ENCODE measurements at regions not wholly inside any gene's neighbourhood (a gene's known extent, or its start where the extent isn't known, plus 50 kb on each side); places are given as distances from the start of the nearest gene placed in this dataset.

GRCh38 chr1:196094821-196095220 lies 513.4 kb downstream of the KCNT2 start:
- H3K4me3 ChIP-seq (ENCODE audit: control insufficient read depth, low read depth, low read length) = no peak overlapping the region
- no peak for DNase-seq (ENCODE audit: low read depth)
- no peak for TF ChIP-seq CTCF (IDR thresholded peaks at IDR 0.05; ENCODE audit: control insufficient read depth, insufficient read depth, low read depth, low read length, missing control alignments)

- TF ChIP-seq CTCF (IDR thresholded peaks at IDR 0.05; ENCODE audit: control insufficient read depth, insufficient read depth, low read depth, low read length, missing control alignments) = no peak
- H3K4me3 ChIP-seq (ENCODE audit: control insufficient read depth, low read depth, low read length) = no peak overlapping the region
- no peak for DNase-seq (ENCODE audit: low read depth)
Measured at GRCh38 chr1:196091397-196092135, 516.7 kb downstream of the KCNT2 start.

GRCh38 chr1:196090226-196090625 lies 518.0 kb downstream of the KCNT2 start:
- no peak overlapping the region for H3K4me3 ChIP-seq (ENCODE audit: control insufficient read depth, low read depth, low read length)
- TF ChIP-seq CTCF (IDR thresholded peaks at IDR 0.05; ENCODE audit: control insufficient read depth, insufficient read depth, low read depth, low read length, missing control alignments) = no peak
- no peak for DNase-seq (ENCODE audit: low read depth)

GRCh38 chr1:196088541-196088940 lies 519.7 kb downstream of the KCNT2 start:
- H3K4me3 ChIP-seq (ENCODE audit: control insufficient read depth, low read depth, low read length) = no peak overlapping the region
- no peak for TF ChIP-seq CTCF (IDR thresholded peaks at IDR 0.05; ENCODE audit: control insufficient read depth, insufficient read depth, low read depth, low read length, missing control alignments)
- DNase-seq (ENCODE audit: low read depth) = no peak

- DNase-seq (ENCODE audit: low read depth) = no peak
- H3K4me3 ChIP-seq (ENCODE audit: control insufficient read depth, low read depth, low read length) = no peak overlapping the region
- no peak for TF ChIP-seq CTCF (IDR thresholded peaks at IDR 0.05; ENCODE audit: control insufficient read depth, insufficient read depth, low read depth, low read length, missing control alignments)
Measured at GRCh38 chr1:196078691-196079090, 529.5 kb downstream of the KCNT2 start.

GRCh38 chr1:196075621-196076020 lies 532.6 kb downstream of the KCNT2 start:
- no peak overlapping the region for H3K4me3 ChIP-seq (ENCODE audit: control insufficient read depth, low read depth, low read length)
- no peak for DNase-seq (ENCODE audit: low read depth)
- no peak for TF ChIP-seq CTCF (IDR thresholded peaks at IDR 0.05; ENCODE audit: control insufficient read depth, insufficient read depth, low read depth, low read length, missing control alignments)

Measured in AG09309 (cell line).